Sigmoid colon (tissue), 6 donors: ENCODE measurements at regions not wholly inside any gene's neighbourhood (a gene's known extent, or its start where the extent isn't known, plus 50 kb on each side); places are given as distances from the start of the nearest gene placed in this dataset.
"Not testable (repeated sequence)": the region's sequence is repeated elsewhere in the genome, so short reads cannot be mapped to it uniquely, and the experiment has no call there.

Experiments
- DNase-seq: peaks from one replicate; pipeline ENCODE4 v3.0.0-alpha.2; 2019
- H3K27ac ChIP-seq, 4 donors: fragments of 200-600 bp; sonication (generic); one replicate each; pipeline ENCODE4 v1.5.1; 2016 to 2019; ENCODE audit warnings: mild to moderate bottlenecking in 1 of 4
- H3K27me3 ChIP-seq, 3 donors: fragments of 200-600 bp; sonication (generic); one replicate each; pipeline ENCODE4 v1.5.1; 2019; ENCODE audit warnings: mild to moderate bottlenecking in 1 of 3
- H3K36me3 ChIP-seq, 4 donors: fragments of 200-600 bp; sonication (generic); one replicate each; pipeline ENCODE4 v1.5.1; 2016 to 2019
- H3K4me1 ChIP-seq, 4 donors: fragments of 200-600 bp; sonication (generic); one replicate each; pipeline ENCODE4 v1.5.1; 2017 to 2019
- H3K4me3 ChIP-seq, 4 donors: fragments of 200-600 bp; sonication (generic); one replicate each; pipeline ENCODE4 v1.5.1; 2017 to 2019; ENCODE audit warnings: mild to moderate bottlenecking in 2 of 4, moderate library complexity in 1 of 4
- H3K9me3 ChIP-seq, 4 donors: fragments of 200-600 bp in 3 of 4; sonication (generic) in 3 of 4; one replicate each; pipeline versions ENCODE4 v1.5.1 to v1.6.1; 2013 to 2019
- EP300 ChIP-seq, 4 donors: sonication (generic); formaldehyde crosslinking; IDR thresholded peaks; one replicate each; pipeline ENCODE4 v1.6.1; 2017; ENCODE audit warnings: antibody characterized with exemption in 4 of 4
- POLR2A ChIP-seq, 2 donors: fragments of 450-650 bp; IDR thresholded peaks; one replicate each; pipeline ENCODE4 v1.6.1; 2016; ENCODE audit warnings: antibody characterized with exemption in 2 of 2, mild to moderate bottlenecking in 2 of 2, moderate library complexity in 2 of 2
- POLR2AphosphoS5 ChIP-seq, 4 donors: sonication (generic); formaldehyde crosslinking; IDR thresholded peaks; one replicate each; pipeline ENCODE4 v1.6.1; 2017; ENCODE audit warnings: antibody characterized with exemption in 4 of 4
- WGBS, 2 donors: extraction: QIAGEN DNeasy Blood & Tissue Kit; methylation state at CpG; one replicate each; pipeline ENCODE4 v1.1.7; 2013; 5-methylcytosine and 5-hydroxymethylcytosine counted together
- intact Hi-C: fragments of 100-400 bp; cut with DNase I; formaldehyde crosslinking; loops from one replicate; pipeline ENCODE4 v1.15.1; 2023
- TF ChIP-seq, protein P1 (sequence below), 4 experiments: fragments of 450-650 bp in 3 of 4; fragments of 200-600 bp in 1 of 4; IDR thresholded peaks; one replicate each; pipeline ENCODE4 v1.5.1; 2016 to 2019; ENCODE audit warnings: antibody characterized with exemption in 4 of 4, mild to moderate bottlenecking in 3 of 4, moderate library complexity in 2 of 4
- donor health status: healthy with polysubstance abuse.
- donor health status: healthy.

DNA sequence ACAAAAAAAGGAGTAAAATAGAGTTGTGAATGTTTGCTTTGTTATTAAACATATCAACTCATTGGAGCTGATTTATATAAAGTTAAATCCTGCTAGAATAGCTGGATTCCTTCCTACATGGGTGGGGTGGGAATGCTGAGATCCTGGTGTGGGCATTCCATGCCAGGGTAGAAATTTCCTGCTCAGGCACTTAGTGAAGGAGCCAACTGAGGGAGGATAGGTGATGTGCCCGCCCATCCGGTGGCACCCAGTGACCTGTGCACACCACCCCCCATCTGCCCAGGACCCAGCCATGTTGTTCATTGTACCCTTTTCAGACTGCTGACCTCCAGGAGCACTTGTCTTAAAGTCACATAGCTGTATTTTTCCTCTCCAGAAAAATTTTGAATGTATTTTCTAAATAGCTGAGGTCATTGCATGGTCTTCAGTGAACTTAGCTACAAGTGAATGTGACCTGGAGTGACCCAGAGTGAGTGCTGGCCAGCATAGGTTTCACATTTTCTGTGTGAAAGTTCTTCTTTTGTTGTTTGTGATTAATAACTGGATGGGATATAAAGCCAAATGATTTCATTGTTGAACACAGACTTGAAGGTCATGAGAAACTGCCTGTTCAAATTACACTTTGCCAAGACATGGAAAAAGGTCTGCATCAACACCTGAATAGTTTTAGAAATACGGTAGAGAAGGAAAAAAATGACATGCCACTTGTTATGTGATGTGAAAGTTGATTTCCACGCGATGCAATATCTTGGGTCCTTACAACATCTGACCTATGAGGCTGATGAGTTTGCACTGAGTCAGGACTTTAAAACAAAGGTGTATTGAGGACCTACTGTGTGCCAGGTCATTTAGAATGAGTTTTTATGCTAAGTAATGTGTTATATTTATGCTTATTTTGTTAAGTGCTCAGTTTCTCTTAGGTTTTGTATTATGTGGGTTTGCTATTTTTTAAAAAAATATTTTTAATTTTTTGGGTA is 77.2 kb downstream of the UTRN start:
- Histone ChIP-seq H3K9me3 (no peaks in the 10 kb centered on the region), H3K4me1 (peaks cover 0 to 8% (median 4%) of the 10 kb centered on the region in 4 donors), H3K27ac (peak overlapping the region in 2 of 4 donors; percentile 16 to 40), H3K36me3 (no peaks in the 10 kb centered on the region), H3K4me3 (no peak overlapping the region), H3K27me3 (no peaks in the 10 kb centered on the region)
- no peak for DNase-seq
- intact Hi-C loops = no loop called here
- no peak for TF ChIP-seq EP300 (IDR thresholded peaks at IDR 0.05)
- no peak for TF ChIP-seq POLR2AphosphoS5 (IDR thresholded peaks at IDR 0.05)
- TF ChIP-seq POLR2A (IDR thresholded peaks at IDR 0.05) = no peak
- TF ChIP-seq, protein P1, sequence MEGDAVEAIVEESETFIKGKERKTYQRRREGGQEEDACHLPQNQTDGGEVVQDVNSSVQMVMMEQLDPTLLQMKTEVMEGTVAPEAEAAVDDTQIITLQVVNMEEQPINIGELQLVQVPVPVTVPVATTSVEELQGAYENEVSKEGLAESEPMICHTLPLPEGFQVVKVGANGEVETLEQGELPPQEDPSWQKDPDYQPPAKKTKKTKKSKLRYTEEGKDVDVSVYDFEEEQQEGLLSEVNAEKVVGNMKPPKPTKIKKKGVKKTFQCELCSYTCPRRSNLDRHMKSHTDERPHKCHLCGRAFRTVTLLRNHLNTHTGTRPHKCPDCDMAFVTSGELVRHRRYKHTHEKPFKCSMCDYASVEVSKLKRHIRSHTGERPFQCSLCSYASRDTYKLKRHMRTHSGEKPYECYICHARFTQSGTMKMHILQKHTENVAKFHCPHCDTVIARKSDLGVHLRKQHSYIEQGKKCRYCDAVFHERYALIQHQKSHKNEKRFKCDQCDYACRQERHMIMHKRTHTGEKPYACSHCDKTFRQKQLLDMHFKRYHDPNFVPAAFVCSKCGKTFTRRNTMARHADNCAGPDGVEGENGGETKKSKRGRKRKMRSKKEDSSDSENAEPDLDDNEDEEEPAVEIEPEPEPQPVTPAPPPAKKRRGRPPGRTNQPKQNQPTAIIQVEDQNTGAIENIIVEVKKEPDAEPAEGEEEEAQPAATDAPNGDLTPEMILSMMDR (IDR thresholded peaks at IDR 0.05) = no peak
- WGBS, 2 donors = 87 to 91% methylated on average over 5 of the region's 5 CpGs

DNA sequence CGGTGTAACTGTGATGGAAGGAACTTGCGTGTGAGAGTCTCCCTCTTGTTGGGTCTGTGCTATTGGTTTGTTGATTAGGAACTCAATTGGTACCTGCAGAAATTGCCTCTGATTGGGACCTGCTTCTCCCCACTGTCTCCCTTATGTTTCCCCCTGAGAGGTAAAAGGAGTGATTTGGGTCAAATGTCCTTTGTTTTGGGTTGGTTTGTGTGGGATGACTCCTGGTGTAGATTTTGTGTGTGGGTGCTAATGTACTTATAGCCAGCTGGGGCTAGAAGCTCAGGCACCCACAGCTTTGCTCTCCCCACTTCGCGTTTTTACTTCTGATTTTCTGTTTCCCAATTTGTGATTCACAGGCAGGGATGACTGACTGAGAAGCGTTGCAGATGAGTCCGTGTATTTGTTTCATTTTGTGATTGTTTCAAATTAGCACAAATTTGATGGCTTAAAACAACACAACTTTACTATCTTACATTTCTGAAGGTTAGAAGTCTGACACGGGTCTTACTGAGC is 79.1 kb downstream of the UTRN start:
- TF ChIP-seq POLR2AphosphoS5 (IDR thresholded peaks at IDR 0.05) = no peak
- TF ChIP-seq POLR2A (IDR thresholded peaks at IDR 0.05) = no peak
- TF ChIP-seq, protein P1 (IDR thresholded peaks at IDR 0.05) = no peak
- TF ChIP-seq EP300 (IDR thresholded peaks at IDR 0.05) = no peak
- H3K27me3 ChIP-seq = no peaks in the 10 kb centered on the region
- peaks cover 0 to 8% (median 4%) of the 10 kb centered on the region in 4 donors for H3K4me1 ChIP-seq
- 90 to 95% methylated on average over 7 of the region's 7 CpGs for WGBS, 2 donors
- H3K36me3 ChIP-seq = no peaks in the 10 kb centered on the region
- no peaks in the 10 kb centered on the region for H3K9me3 ChIP-seq
- H3K27ac ChIP-seq = no peak overlapping the region
- no peak overlapping the region for H3K4me3 ChIP-seq
- no peak for DNase-seq
- intact Hi-C loops = no loop called here

DNA sequence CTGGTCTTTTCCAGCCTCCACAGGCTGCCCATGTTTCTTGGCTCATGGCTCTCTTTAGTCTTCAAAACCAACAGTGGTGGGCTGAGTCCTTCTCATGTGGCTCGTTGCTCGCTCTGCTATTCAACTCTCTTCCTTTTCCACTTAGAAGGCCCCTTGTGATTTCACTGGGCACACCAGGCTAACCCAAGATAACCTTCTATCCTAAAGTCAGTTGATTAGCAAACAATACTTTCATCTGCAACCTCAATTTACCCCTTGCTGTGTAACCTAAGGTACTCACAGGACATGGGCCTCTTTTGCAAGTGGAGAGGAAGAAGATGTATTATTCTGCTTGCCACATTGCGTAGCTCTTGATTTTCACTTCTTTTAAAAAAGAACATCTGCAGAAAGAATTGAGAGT is 79.6 kb downstream of the UTRN start:
- no peak for TF ChIP-seq EP300 (IDR thresholded peaks at IDR 0.05)
- TF ChIP-seq POLR2A (IDR thresholded peaks at IDR 0.05) = no peak
- TF ChIP-seq, protein P1 (IDR thresholded peaks at IDR 0.05) = no peak
- TF ChIP-seq POLR2AphosphoS5 (IDR thresholded peaks at IDR 0.05) = no peak
- Histone ChIP-seq H3K4me3 (no peak overlapping the region), H3K4me1 (peaks cover 0 to 8% (median 4%) of the 10 kb centered on the region in 4 donors), H3K27ac (peak overlapping the region in 1 of 4 donors; percentile 14), H3K36me3 (no peaks in the 10 kb centered on the region), H3K9me3 (no peaks in the 10 kb centered on the region), H3K27me3 (no peaks in the 10 kb centered on the region)
- intact Hi-C loops = no loop called here
- DNase-seq = no peak
- WGBS, 2 donors = 69 to 91% methylated on average over 3 of the region's 3 CpGs

DNA sequence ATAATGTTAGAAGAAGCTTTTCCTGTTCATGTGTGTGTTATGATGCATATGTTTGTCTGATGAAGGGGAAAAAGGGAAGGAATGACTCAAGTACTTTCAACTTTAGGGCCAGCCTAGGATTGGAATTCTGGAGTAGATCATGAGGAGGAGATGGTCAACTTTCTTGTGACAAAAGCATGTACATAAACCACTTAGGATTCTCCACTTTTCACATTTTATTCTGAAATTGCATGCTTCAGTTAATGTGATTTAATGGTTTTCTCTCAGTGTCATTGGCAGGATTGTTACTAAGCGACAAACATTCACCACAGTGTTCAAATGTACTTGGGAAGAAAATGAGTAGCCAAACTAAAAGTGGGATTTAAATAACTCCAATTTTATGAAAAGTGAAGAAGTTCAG is 80.1 kb downstream of the UTRN start:
- Histone ChIP-seq H3K27ac (no peak overlapping the region), H3K4me1 (peaks cover 0 to 8% (median 4%) of the 10 kb centered on the region in 4 donors), H3K4me3 (no peak overlapping the region), H3K9me3 (no peaks in the 10 kb centered on the region), H3K36me3 (no peaks in the 10 kb centered on the region), H3K27me3 (no peaks in the 10 kb centered on the region)
- 96 to 100% methylated on average over 1 of the region's 1 CpG for WGBS, 2 donors
- no peak for DNase-seq
- intact Hi-C loops = no loop called here
- no peak for TF ChIP-seq POLR2AphosphoS5 (IDR thresholded peaks at IDR 0.05)
- TF ChIP-seq, protein P1 (IDR thresholded peaks at IDR 0.05) = no peak
- no peak for TF ChIP-seq EP300 (IDR thresholded peaks at IDR 0.05)
- TF ChIP-seq POLR2A (IDR thresholded peaks at IDR 0.05) = no peak

DNA sequence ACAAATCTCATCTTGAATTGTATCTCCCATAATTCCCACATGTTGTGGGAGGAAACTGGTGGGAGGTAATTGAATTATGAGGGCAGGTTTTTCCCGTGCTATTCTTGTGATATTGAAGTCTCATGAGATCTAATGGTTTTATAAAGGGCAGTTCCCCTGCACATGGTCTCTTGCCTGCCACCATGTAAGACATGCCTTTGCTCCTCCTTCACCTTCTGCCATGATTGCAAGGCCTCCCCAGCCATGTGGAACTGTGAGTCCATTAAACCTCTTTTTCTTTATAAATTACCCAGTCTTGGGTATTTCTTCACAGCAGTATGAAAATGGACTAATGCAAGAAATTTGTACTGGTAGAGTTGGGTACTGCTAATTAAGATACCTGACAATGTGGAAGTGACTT is 84.6 kb downstream of the UTRN start:
- H3K27ac ChIP-seq, intact Hi-C loops, H3K4me3 ChIP-seq, H3K27me3 ChIP-seq, H3K9me3 ChIP-seq, DNase-seq, H3K4me1 ChIP-seq, H3K36me3 ChIP-seq: not testable (repeated sequence)
- 86 to 87% methylated on average over 1 of the region's 1 CpG for WGBS, 2 donors
